HepG2 (cell line): ENCODE measurements at regions not wholly inside any gene's neighbourhood (a gene's known extent, or its start where the extent isn't known, plus 50 kb on each side); places are given as distances from the start of the nearest gene placed in this dataset.

Source experiments
- ATAC-seq: fragments of 200-7000 bp; cut with Tn5 transposase; 3 replicates; pipeline ENCODE4 v1.9.1; 2020; ENCODE audit warnings: mild to moderate bottlenecking, moderate library complexity
- BruUV-seq: library from RNA; stranded (reverse); fragments of 400-500 nt; replicated peaks from 2 replicates; lab custom pipeline; 2021; lab: Mats Ljungman, UMichigan
- CTCF ChIA-PET: fragments of 300-600 bp; formaldehyde crosslinking; extraction: SDS; loops from one replicate; lab custom pipeline; 2021; ENCODE audit warnings: low total read pairs, inconsistent platforms, low intra/inter-chr PET ratio; lab: Yijun Ruan, JAX
- POLR2A ChIA-PET: fragments of 350-600 bp; sonication (Branson Sonifier 250); formaldehyde crosslinking; loops from one replicate; lab custom pipeline; 2020; ENCODE audit warnings: antibody characterized with exemption, inconsistent platforms; lab: Yijun Ruan, JAX
- DNase-seq: peaks from one replicate; pipeline ENCODE4 v3.0.0-alpha.2; 2015; ENCODE audit warnings: low spot score
- FAIRE-seq: peaks from 3 replicates; lab custom pipeline; 2011; peaks lifted over from hg19 to GRCh38; lab: Jason Lieb, UNC
- H2AFZ ChIP-seq: one replicate; pipeline ENCODE4 v1.6.1; 2011; ENCODE audit warnings: low read length, inconsistent platforms
- H3K27ac ChIP-seq: fragments of 300-600 bp; 3 replicates; pipeline ENCODE4 v1.8.0; 2011; ENCODE audit warnings: mixed run types, mild to moderate bottlenecking, mixed read lengths, low read length, inconsistent platforms; ENCODE audit not compliant: insufficient read depth; ENCODE audit errors: extremely low read length
- H3K27me3 ChIP-seq, 2 experiments: fragments of 200-600 bp in 1 of 2; 2 replicates in 1 of 2; 3 replicates in 1 of 2; pipeline versions ENCODE4 v1.6.0 to v1.8.0; 2011; ENCODE audit warnings: low read length in 2 of 2, mild to moderate bottlenecking in 2 of 2, moderate library complexity in 2 of 2, inconsistent platforms in 1 of 2; ENCODE audit not compliant: insufficient read depth in 2 of 2, control insufficient read depth in 1 of 2
- H3K36me3 ChIP-seq, 2 experiments: fragments of 200-600 bp in 1 of 2; replicated peaks in 1 of 2; 2 replicates in 1 of 2; 3 replicates in 1 of 2; pipeline versions ENCODE4 v1.5.1 to v1.8.0; 2011; ENCODE audit warnings: low read length in 2 of 2, inconsistent platforms in 1 of 2; ENCODE audit not compliant: insufficient read depth in 2 of 2, control insufficient read depth in 1 of 2
- H3K4me1 ChIP-seq: 2 replicates; pipeline ENCODE4 v1.5.1; 2012; ENCODE audit warnings: low read length, inconsistent platforms; ENCODE audit not compliant: insufficient read depth
- H3K4me2 ChIP-seq: 2 replicates; pipeline ENCODE4 v1.6.0; 2011; ENCODE audit warnings: low read depth, low read length, inconsistent platforms
- H3K4me3 ChIP-seq, 3 experiments: fragments of 200-600 bp in 1 of 3; sonication (generic), shearing (Covaris generic) in 1 of 3; replicated peaks in 1 of 3; 2 replicates each; pipeline ENCODE4 v1.5.1; 2011 to 2016; ENCODE audit warnings: low read length in 3 of 3, inconsistent platforms in 2 of 3, low read depth in 2 of 3, mild to moderate bottlenecking in 2 of 3, control low read depth in 1 of 3, mixed read lengths in 1 of 3; ENCODE audit not compliant: insufficient read depth in 1 of 3
- H3K79me2 ChIP-seq: one replicate; pipeline ENCODE4 v1.6.1; 2011; ENCODE audit warnings: low read length, inconsistent platforms; ENCODE audit not compliant: insufficient read depth
- H3K9ac ChIP-seq: 2 replicates; pipeline ENCODE4 v1.6.0; 2011; ENCODE audit warnings: mild to moderate bottlenecking, low read depth, low read length, inconsistent platforms; ENCODE audit not compliant: insufficient read depth
- H3K9me3 ChIP-seq: 2 replicates; pipeline ENCODE4 v1.5.1; 2012; ENCODE audit warnings: mild to moderate bottlenecking, low read length
- H4K20me1 ChIP-seq: 2 replicates; pipeline ENCODE4 v1.6.0; 2011; ENCODE audit warnings: inconsistent platforms, mild to moderate bottlenecking, low read length, moderate library complexity; ENCODE audit not compliant: insufficient read depth
- ATAD3A ChIP-seq: sonication (generic); formaldehyde crosslinking; IDR thresholded peaks from 2 replicates; pipeline ENCODE4 v1.4.0; 2020; ENCODE audit warnings: missing genetic modification reagents
- HDAC6 ChIP-seq: fragments of 200-600 bp; sonication (generic); IDR thresholded peaks from 2 replicates; pipeline ENCODE4 v1.7.0; 2017; ENCODE audit warnings: mild to moderate bottlenecking, antibody characterized with exemption, low read length, low read depth
- ISX ChIP-seq: sonication (generic); formaldehyde crosslinking; conservative IDR thresholded peaks from 2 replicates; pipeline ENCODE4 v1.5.0; 2020; ENCODE audit warnings: missing genetic modification reagents
- NCOA2 ChIP-seq: sonication (generic); formaldehyde crosslinking; IDR thresholded peaks from 2 replicates; pipeline ENCODE4 v1.8.0; 2022; ENCODE audit warnings: inconsistent platforms
- ZNF30 ChIP-seq: sonication (generic); formaldehyde crosslinking; IDR thresholded peaks from 2 replicates; pipeline ENCODE4 v1.5.0; 2020; ENCODE audit warnings: mild to moderate bottlenecking, missing genetic modification reagents
- ZNF577 ChIP-seq: sonication (generic); formaldehyde crosslinking; IDR thresholded peaks from 2 replicates; pipeline ENCODE4 v1.4.0; 2020; ENCODE audit warnings: mild to moderate bottlenecking, low read depth, missing genetic modification reagents, borderline replicate concordance
- ZNF704 ChIP-seq: sonication (generic); formaldehyde crosslinking; IDR thresholded peaks from 2 replicates; pipeline ENCODE4 v1.8.1; 2023; ENCODE audit warnings: mild to moderate bottlenecking, inconsistent platforms, moderate library complexity, missing genetic modification reagents, borderline replicate concordance
- ZNF737 ChIP-seq: sonication (generic); formaldehyde crosslinking; IDR thresholded peaks from 2 replicates; pipeline ENCODE4 v1.5.0; 2020; ENCODE audit warnings: missing genetic modification reagents, mild to moderate bottlenecking, borderline replicate concordance
- ZNF746 ChIP-seq: sonication (generic); formaldehyde crosslinking; IDR thresholded peaks from 2 replicates; pipeline ENCODE4 v1.8.0; 2022; ENCODE audit warnings: mild to moderate bottlenecking, missing genetic modification reagents
- WGBS: methylation state at CpG from one replicate; pipeline ENCODE4 v1.1.6; 2017; ENCODE audit warnings: low lambda C conversion rate; 5-methylcytosine and 5-hydroxymethylcytosine counted together
- in situ Hi-C: cut with HindIII; loops from 2 replicates; pipeline ENCODE4 v1.10.0; 2017; ENCODE audit warnings: low pct_unique_long_range_greater_than_20kb; ENCODE audit not compliant: extremely low pct_ligation_motif_present
- intact Hi-C: fragments of 100-400 bp; cut with micrococcal nuclease; formaldehyde crosslinking; loops from one replicate; pipeline ENCODE4 v1.10.0; 2022; ENCODE audit not compliant: unreplicated experiment

- BruUV-seq = no TSS peak
- in situ Hi-C loops = no loop called here
- ChIA-PET CTCF (no interaction called here), POLR2A (no interaction called here)
- H3K36me3 ChIP-seq = no peaks in the 10 kb centered on the region
- no peak overlapping the region for H3K4me2 ChIP-seq
- WGBS = 11% methylated on average over 3 of the region's 3 CpGs
- H4K20me1 ChIP-seq = no peaks in the 10 kb centered on the region
- H3K4me1 ChIP-seq = no peaks in the 10 kb centered on the region
- H2AFZ ChIP-seq = no peak overlapping the region
- no peak for ATAC-seq
- intact Hi-C loops = no loop called here
- DNase-seq = no peak
- no peaks in the 10 kb centered on the region for H3K27me3 ChIP-seq
- H3K9ac ChIP-seq = no peak overlapping the region
- no peaks in the 10 kb centered on the region for H3K9me3 ChIP-seq
- FAIRE-seq = no peak
- H3K4me3 ChIP-seq = no peak overlapping the region
- TF ChIP-seq ATAD3A (CRISPR knock-in tag) = no peak
- no peak for TF ChIP-seq ISX (CRISPR knock-in tag)
- no peak for TF ChIP-seq ZNF704 (CRISPR knock-in tag)
- TF ChIP-seq ZNF746 (CRISPR knock-in tag) = no peak
- TF ChIP-seq ZNF30 (CRISPR knock-in tag) = no peak
- no peak for TF ChIP-seq NCOA2 (CRISPR knock-in tag)
- TF ChIP-seq HDAC6 = no peak
- no peak for TF ChIP-seq ZNF577 (CRISPR knock-in tag)
- TF ChIP-seq ZNF737 (CRISPR knock-in tag) = no peak
- TF ChIP-seq, all 625 proteins: peak for 0
- Histone ChIP-seq H3K27ac (no peak overlapping the region), H3K79me2 (no peaks in the 10 kb centered on the region)
Observed at GRCh38 chr5:52134013-52134650, 653.6 kb upstream of the ITGA1 start.
